H1 (cell line): ENCODE measurements at regions not wholly inside any gene's neighbourhood (a gene's known extent, or its start where the extent isn't known, plus 50 kb on each side); places are given as distances from the start of the nearest gene placed in this dataset.

Source experiments
- ATF2 ChIP-seq: IDR thresholded peaks from 2 replicates; pipeline ENCODE4 v1.6.1; 2012; ENCODE audit warnings: low read length, inconsistent platforms
- CBX5 ChIP-seq: fragments of 300-800, 300-1000 bp; sonication (generic); IDR thresholded peaks from 2 replicates; pipeline ENCODE4 v1.7.1; 2016; ENCODE audit warnings: antibody characterized with exemption, low read length, low read depth
- CEBPB ChIP-seq: IDR thresholded peaks from 2 replicates; pipeline ENCODE4 v1.6.1; 2012; ENCODE audit warnings: low read depth, low read length
- CHD2 ChIP-seq: IDR thresholded peaks from 2 replicates; pipeline ENCODE4 v1.6.1; 2012; ENCODE audit warnings: low read length, improper control_type of control experiment
- CTCF ChIP-seq, 3 experiments: IDR thresholded peaks; 1 replicate in 2 of 3; 2 replicates in 1 of 3; pipeline versions ENCODE4 v1.5.1 to v1.6.1; 2011; ENCODE audit warnings: low read length in 3 of 3, mild to moderate bottlenecking in 3 of 3, inconsistent platforms in 2 of 3, low read depth in 1 of 3, moderate library complexity in 1 of 3; ENCODE audit not compliant: insufficient read depth in 1 of 3; ENCODE audit errors: control extremely low read depth in 1 of 3
- EZH2 ChIP-seq: fragments of 200-600 bp; sonication (generic); IDR thresholded peaks from 2 replicates; pipeline ENCODE4 v1.7.1; 2012; ENCODE audit warnings: low read depth, mild to moderate bottlenecking, moderate library complexity, low read length, inconsistent platforms; ENCODE audit not compliant: severe bottlenecking
- JUN ChIP-seq: IDR thresholded peaks from 2 replicates; pipeline ENCODE4 v1.6.1; 2011; ENCODE audit warnings: low read depth, mild to moderate bottlenecking, improper control_type of control experiment, low read length
- JUND ChIP-seq: IDR thresholded peaks from 2 replicates; pipeline ENCODE4 v1.6.1; 2011; ENCODE audit warnings: mild to moderate bottlenecking, improper control_type of control experiment, low read length
- POLR2A ChIP-seq, 2 experiments: IDR thresholded peaks; 1 replicate in 1 of 2; 2 replicates in 1 of 2; pipeline ENCODE4 v1.6.1; 2011; ENCODE audit warnings: low read depth in 2 of 2, low read length in 2 of 2, mild to moderate bottlenecking in 2 of 2; ENCODE audit errors: control extremely low read depth in 1 of 2
- RAD21 ChIP-seq, 2 experiments: IDR thresholded peaks in 1 of 2; conservative IDR thresholded peaks in 1 of 2; 2 replicates each; pipeline ENCODE4 v1.6.1; 2011; ENCODE audit warnings: low read depth in 2 of 2, low read length in 2 of 2, improper control_type of control experiment in 1 of 2, inconsistent platforms in 1 of 2, mild to moderate bottlenecking in 1 of 2, moderate library complexity in 1 of 2
- RXRA ChIP-seq: IDR thresholded peaks from 2 replicates; pipeline ENCODE4 v1.6.1; 2011; ENCODE audit warnings: low read depth, mild to moderate bottlenecking, low read length, moderate library complexity; ENCODE audit not compliant: insufficient read depth
- SP1 ChIP-seq: IDR thresholded peaks from 2 replicates; pipeline ENCODE4 v1.6.1; 2011; ENCODE audit warnings: low read depth, low read length
- TEAD4 ChIP-seq: IDR thresholded peaks from 2 replicates; pipeline ENCODE4 v1.6.1; 2012; ENCODE audit warnings: low read depth, low read length, inconsistent platforms, mixed read lengths
- TF ChIP-seq, protein P1 (sequence below): IDR thresholded peaks from 2 replicates; pipeline ENCODE4 v1.6.1; 2012; ENCODE audit warnings: inconsistent platforms

GRCh38 chr9:108703429-108703828 is 152.4 kb downstream of the ACTL7B start:
- TF ChIP-seq CTCF (IDR thresholded peaks at IDR 0.05; ENCODE audit: control extremely low read depth in 1 of 3, insufficient read depth in 1 of 3, low read depth in 1 of 3, low read length in 3 of 3) (no peak), JUN (no peak), CEBPB (no peak), CHD2 (no peak), ATF2 (no peak), SP1 (no peak), TEAD4 (no peak), JUND (no peak), POLR2A (IDR thresholded peaks at IDR 0.05; ENCODE audit: control extremely low read depth in 1 of 2, low read depth in 2 of 2, low read length in 2 of 2) (no peak), RAD21 (IDR thresholded peaks at IDR 0.05 in 1 of 2, conservative IDR thresholded peaks at IDR 0.05 in 1 of 2; ENCODE audit: low read depth in 2 of 2, low read length in 2 of 2) (no peak), RXRA (no peak), CBX5 (no peak), EZH2 (no peak)
- TF ChIP-seq, protein P1, sequence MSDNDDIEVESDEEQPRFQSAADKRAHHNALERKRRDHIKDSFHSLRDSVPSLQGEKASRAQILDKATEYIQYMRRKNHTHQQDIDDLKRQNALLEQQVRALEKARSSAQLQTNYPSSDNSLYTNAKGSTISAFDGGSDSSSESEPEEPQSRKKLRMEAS = no peak
